H9 (cell line): ENCODE measurements at regions not wholly inside any gene's neighbourhood (a gene's known extent, or its start where the extent isn't known, plus 50 kb on each side); places are given as distances from the start of the nearest gene placed in this dataset.

Experiments
- DNase-seq: peaks from one replicate; pipeline ENCODE4 v3.0.0-alpha.2; 2017
- H2AFZ ChIP-seq: one replicate; pipeline ENCODE4 v1.6.1; 2013; ENCODE audit warnings: mild to moderate bottlenecking, low read length, control low read depth, moderate library complexity
- H2AK5ac ChIP-seq: 2 replicates; pipeline ENCODE4 v1.6.1; 2013; ENCODE audit warnings: low read length, control low read depth, mixed read lengths; ENCODE audit not compliant: insufficient read length
- H2BK120ac ChIP-seq: one replicate; pipeline ENCODE4 v1.6.1; 2013; ENCODE audit warnings: low read depth, mild to moderate bottlenecking, low read length, control low read depth, inconsistent platforms; ENCODE audit not compliant: poor library complexity, severe bottlenecking
- H2BK12ac ChIP-seq: 2 replicates; pipeline ENCODE4 v1.6.1; 2013; ENCODE audit warnings: low read length, control low read depth, mixed read lengths, low read depth; ENCODE audit not compliant: insufficient read length
- H2BK15ac ChIP-seq: 2 replicates; pipeline ENCODE4 v1.6.1; 2013; ENCODE audit warnings: low read depth, low read length, control low read depth
- H2BK20ac ChIP-seq: one replicate; pipeline ENCODE4 v1.6.1; 2013; ENCODE audit warnings: low read depth, mild to moderate bottlenecking, low read length, control low read depth, inconsistent platforms; ENCODE audit not compliant: poor library complexity, severe bottlenecking
- H2BK5ac ChIP-seq: 2 replicates; pipeline ENCODE4 v1.6.1; 2013; ENCODE audit warnings: low read length, control low read depth, mixed read lengths; ENCODE audit not compliant: insufficient read length
- H3K14ac ChIP-seq: 2 replicates; pipeline ENCODE4 v1.6.1; 2013; ENCODE audit warnings: low read length, control low read depth; ENCODE audit not compliant: insufficient read depth
- H3K18ac ChIP-seq: 2 replicates; pipeline ENCODE4 v1.6.1; 2013; ENCODE audit warnings: low read depth, mild to moderate bottlenecking, mixed read lengths, low read length, control low read depth; ENCODE audit not compliant: insufficient read length
- H3K23ac ChIP-seq: 2 replicates; pipeline ENCODE4 v1.6.1; 2013; ENCODE audit warnings: low read length, control low read depth, mixed read lengths, low read depth; ENCODE audit not compliant: insufficient read length
- H3K23me2 ChIP-seq: 2 replicates; pipeline ENCODE4 v1.6.1; 2013; ENCODE audit warnings: low read depth, mild to moderate bottlenecking, mixed read lengths, low read length, control low read depth; ENCODE audit not compliant: insufficient read length, poor library complexity, severe bottlenecking
- H3K27ac ChIP-seq: 2 replicates; pipeline ENCODE4 v1.5.1; 2013; ENCODE audit warnings: low read length, control low read depth, mixed read lengths, low read depth; ENCODE audit not compliant: insufficient read length
- H3K27me3 ChIP-seq: 2 replicates; pipeline ENCODE4 v1.6.1; 2013; ENCODE audit warnings: low read length, control low read depth, inconsistent platforms; ENCODE audit not compliant: insufficient read depth
- H3K4ac ChIP-seq: 2 replicates; pipeline ENCODE4 v1.6.1; 2013; ENCODE audit warnings: low read depth, mild to moderate bottlenecking, control low read depth, inconsistent platforms, low read length, moderate library complexity
- H3K4me1 ChIP-seq: 2 replicates; pipeline ENCODE4 v1.6.1; 2013; ENCODE audit warnings: low read length, control low read depth, inconsistent platforms; ENCODE audit not compliant: insufficient read depth
- H3K4me2 ChIP-seq: 2 replicates; pipeline ENCODE4 v1.6.1; 2013; ENCODE audit warnings: low read length, control low read depth, mixed read lengths; ENCODE audit not compliant: insufficient read length, insufficient read depth
- H3K56ac ChIP-seq: 2 replicates; pipeline ENCODE4 v1.6.1; 2013; ENCODE audit warnings: low read depth, mild to moderate bottlenecking, mixed read lengths, low read length, control low read depth; ENCODE audit not compliant: insufficient read length
- H3K79me1 ChIP-seq: 2 replicates; pipeline ENCODE4 v1.6.1; 2013; ENCODE audit warnings: low read depth, mild to moderate bottlenecking, moderate library complexity, low read length, control low read depth, inconsistent platforms; ENCODE audit not compliant: insufficient read depth, poor library complexity, severe bottlenecking
- H3K79me2 ChIP-seq: 2 replicates; pipeline ENCODE4 v1.6.1; 2013; ENCODE audit warnings: low read length, control low read depth, inconsistent platforms; ENCODE audit not compliant: insufficient read depth
- H3K9ac ChIP-seq: 2 replicates; pipeline ENCODE4 v1.6.1; 2013; ENCODE audit warnings: low read length, control low read depth, mixed read lengths; ENCODE audit not compliant: insufficient read length; ENCODE audit errors: extremely low read depth
- H3K9me3 ChIP-seq: one replicate; pipeline ENCODE4 v1.6.1; 2013; ENCODE audit warnings: low read depth, low read length, inconsistent platforms; ENCODE audit not compliant: control insufficient read depth
- H3T11ph ChIP-seq: one replicate; pipeline ENCODE4 v1.6.1; 2013; ENCODE audit warnings: mild to moderate bottlenecking, low read length, control low read depth, inconsistent platforms
- H4K20me1 ChIP-seq: one replicate; pipeline ENCODE4 v1.6.1; 2013; ENCODE audit not compliant: control insufficient read depth, insufficient read length, insufficient read depth
- H4K5ac ChIP-seq: 2 replicates; pipeline ENCODE4 v1.6.1; 2013; ENCODE audit warnings: low read depth, mild to moderate bottlenecking, mixed read lengths, low read length, control low read depth; ENCODE audit not compliant: insufficient read length
- H4K8ac ChIP-seq: replicated peaks from 2 replicates; pipeline ENCODE4 v1.6.1; 2013; ENCODE audit warnings: low read length, control low read depth, mixed read lengths, low read depth; ENCODE audit not compliant: insufficient read length
- H4K91ac ChIP-seq: 2 replicates; pipeline ENCODE4 v1.6.1; 2013; ENCODE audit warnings: low read depth, mild to moderate bottlenecking, moderate library complexity, mixed read lengths, low read length, control low read depth; ENCODE audit not compliant: insufficient read length
- H3K27ac Mint-ChIP-seq, 3 experiments: 2 replicates in 2 of 3; 3 replicates in 1 of 3; pipeline ENCODE4 v1.8.0; 2020 to 2021; ENCODE audit warnings: mixed read lengths in 3 of 3, mild to moderate bottlenecking in 1 of 3, moderate library complexity in 1 of 3
- H3K27me3 Mint-ChIP-seq: 2 replicates; pipeline ENCODE4 v1.8.0; 2021; ENCODE audit warnings: low read depth, mild to moderate bottlenecking, moderate library complexity, mixed read lengths
- H3K36me3 Mint-ChIP-seq, 3 experiments: 2 replicates in 2 of 3; 3 replicates in 1 of 3; pipeline ENCODE4 v1.8.0; 2020 to 2021; ENCODE audit warnings: low read depth in 3 of 3, mixed read lengths in 3 of 3; ENCODE audit not compliant: insufficient read depth in 1 of 3
- H3K4me1 Mint-ChIP-seq, 2 experiments: 2 replicates each; pipeline ENCODE4 v1.8.0; 2020; ENCODE audit warnings: mixed read lengths in 2 of 2
- H3K4me3 Mint-ChIP-seq, 2 experiments: 2 replicates in 1 of 2; 3 replicates in 1 of 2; pipeline ENCODE4 v1.8.0; 2020 to 2021; ENCODE audit warnings: mild to moderate bottlenecking in 2 of 2, mixed read lengths in 2 of 2, moderate library complexity in 1 of 2
- H3K9me3 Mint-ChIP-seq, 2 experiments: 2 replicates in 1 of 2; 3 replicates in 1 of 2; pipeline ENCODE4 v1.8.0; 2020; ENCODE audit warnings: mild to moderate bottlenecking in 2 of 2, mixed read lengths in 2 of 2, moderate library complexity in 1 of 2
- CTCF ChIP-seq: fragments of 200-600 bp; sonication (generic); conservative IDR thresholded peaks from 3 replicates; pipeline ENCODE4 v1.8.0; 2021; ENCODE audit warnings: antibody characterized with exemption, mild to moderate bottlenecking
- WGBS: extraction: QIAGEN DNeasy Blood & Tissue Kit; methylation state at CpG from one replicate; pipeline ENCODE4 v1.1.7; 2013; ENCODE audit warnings: missing lambda C conversion rate, low lambda C conversion rate, mixed read lengths; ENCODE audit not compliant: insufficient read length; ENCODE audit errors: extremely low coverage; 5-methylcytosine and 5-hydroxymethylcytosine counted together

DNA sequence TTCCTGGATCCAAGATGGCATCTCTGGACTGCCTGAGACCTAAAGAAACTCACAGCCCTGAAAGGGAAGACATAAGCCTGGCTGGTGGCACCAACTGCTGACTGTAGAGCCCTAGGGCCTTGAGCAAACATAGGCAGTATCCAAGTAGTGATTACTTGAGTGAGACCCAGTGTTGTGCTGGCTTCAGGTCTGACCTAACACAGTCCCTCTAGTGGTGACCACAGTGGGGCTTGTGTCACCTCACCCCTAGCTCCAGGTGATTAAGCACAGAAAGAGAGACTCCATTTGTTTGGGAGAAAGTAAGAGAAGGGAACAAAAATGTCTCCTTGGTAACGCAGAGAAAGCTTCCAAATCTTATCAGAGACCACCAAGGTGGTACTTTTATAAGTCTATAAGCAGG, 496.3 kb upstream of the HTR2C start:
- Histone ChIP-seq H2BK5ac (no peak overlapping the region), H3K23ac (no peak overlapping the region), H4K91ac (no peak overlapping the region), H3K4me2 (no peak overlapping the region), H2AFZ (no peak overlapping the region), H3K14ac (no peak overlapping the region), H4K20me1 (no peaks in the 10 kb centered on the region), H3K79me1 (no peaks in the 10 kb centered on the region), H2BK120ac (no peak overlapping the region), H3K9ac (no peak overlapping the region), H3T11ph (no peak overlapping the region), H3K23me2 (no peaks in the 10 kb centered on the region), H3K4ac (no peak overlapping the region), H4K8ac (no peak overlapping the region), H3K18ac (no peak overlapping the region), H2BK15ac (no peak overlapping the region), H3K9me3 (no peaks in the 10 kb centered on the region), H2BK20ac (no peak overlapping the region), H3K27ac (no peak overlapping the region), H2AK5ac (no peak overlapping the region), H2BK12ac (no peak overlapping the region), H3K4me1 (no peaks in the 10 kb centered on the region; the same call in 1 of the 2 replicates), H3K79me2 (no peaks in the 10 kb centered on the region), H3K56ac (no peak overlapping the region), H3K27me3 (no peaks in the 10 kb centered on the region), H4K5ac (no peak overlapping the region)
- Mint-ChIP-seq H3K4me3 (no peak overlapping the region), H3K9me3 (peaks cover 26 to 30% of the 10 kb centered on the region in 2 experiments), H3K36me3 (peaks cover 4 to 44% (median 14%) of the 10 kb centered on the region in 3 experiments), H3K27ac (no peak overlapping the region), H3K27me3 (no peaks in the 10 kb centered on the region; the same call in 1 of the 2 replicates), H3K4me1 (no peaks in the 10 kb centered on the region)
- no CpG with 5 or more reads among the region's 1 CpG for WGBS
- TF ChIP-seq CTCF = peak; percentile 44; the same call in 2 of the 3 replicates
- no peak for DNase-seq
